ENCODE measurements at regions not wholly inside any gene's neighbourhood (a gene's known extent, or its start where the extent isn't known, plus 50 kb on each side); places are given as distances from the start of the nearest gene placed in this dataset.

DNA sequence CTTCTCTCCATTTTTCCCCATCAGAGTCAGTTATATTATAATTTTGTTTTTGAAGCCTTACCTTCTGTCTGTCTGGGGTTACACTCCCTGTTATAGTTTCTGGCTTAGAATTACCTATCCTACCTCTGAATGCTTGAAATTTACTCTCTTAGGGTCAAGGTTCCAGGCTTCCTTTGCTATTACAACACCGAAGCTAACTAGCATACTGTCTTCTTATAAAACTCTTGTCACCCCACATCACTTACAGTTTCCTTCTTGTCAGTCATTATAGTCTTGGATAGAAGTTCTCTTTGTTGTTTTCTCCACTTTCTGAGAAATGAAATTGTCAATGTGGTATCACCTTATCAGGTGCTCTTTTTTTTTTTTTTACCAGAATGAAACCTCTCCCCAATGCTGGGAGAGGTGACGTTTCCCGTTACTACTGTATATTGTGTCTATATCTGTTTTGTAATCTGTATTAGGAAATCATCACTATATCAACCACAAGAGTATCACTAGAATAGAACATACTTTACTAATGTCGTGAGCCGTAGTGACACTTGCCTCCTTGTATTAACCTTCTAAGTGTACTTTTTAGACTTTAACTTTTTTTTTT, 69.2 kb upstream of the PSMA6 start:
- DNase-seq = peak; percentile 37

GRCh38 chr14:35223927-35224326, 68.3 kb upstream of the PSMA6 start:
- DNase-seq = no peak

DNA sequence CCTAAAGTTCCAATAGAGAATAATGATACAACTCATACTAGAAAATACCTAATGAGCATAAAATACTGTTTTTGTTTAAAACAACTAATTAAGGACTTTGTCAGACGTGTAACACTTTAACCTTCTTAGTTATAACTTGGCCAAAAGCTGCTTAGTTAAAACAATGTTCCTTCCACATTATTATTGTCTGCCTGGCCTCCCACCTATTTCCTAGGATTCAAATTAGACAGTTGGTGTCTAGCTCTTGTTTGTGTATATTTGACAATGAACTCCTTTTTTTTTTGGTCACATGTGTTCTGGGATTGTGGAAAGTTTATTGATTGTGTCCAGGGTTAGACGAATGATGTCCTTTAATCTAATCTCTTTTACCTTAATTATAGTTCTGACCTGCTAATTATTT, 67.6 kb upstream of the PSMA6 start:
- no peak for DNase-seq

DNA sequence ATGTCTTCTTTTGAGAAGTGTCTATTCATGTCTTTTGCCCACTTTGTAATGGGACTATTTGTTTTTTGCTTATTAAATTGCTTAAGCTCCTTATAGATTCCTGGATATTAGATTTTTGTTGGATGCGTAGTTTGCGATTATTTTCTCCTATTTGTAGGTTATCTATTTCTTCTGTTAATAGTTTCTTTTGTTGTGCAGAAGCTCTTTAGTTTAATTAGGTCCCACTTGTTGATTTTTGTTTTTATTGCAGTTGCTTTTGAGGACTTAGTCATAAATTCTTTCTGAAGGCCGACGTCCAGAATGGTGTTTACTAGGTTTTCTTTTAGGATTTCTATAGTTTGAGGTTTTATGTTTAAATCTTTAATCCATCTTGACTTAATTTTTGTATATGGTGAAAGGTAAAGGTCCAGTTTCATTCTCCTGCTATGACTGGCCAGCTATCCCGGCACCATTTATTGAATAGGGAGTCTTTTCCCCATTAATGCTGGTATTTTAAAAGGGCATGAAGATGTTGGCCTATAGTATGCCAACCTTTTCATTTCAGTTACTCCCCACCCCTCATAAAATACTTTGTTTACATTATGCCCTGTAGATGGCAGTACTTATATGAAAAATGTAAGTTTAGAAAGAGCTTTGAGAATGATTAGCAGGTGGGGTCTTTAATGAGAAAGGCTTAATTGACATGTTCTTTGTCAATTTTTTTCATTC, 62.9 kb upstream of the PSMA6 start:
- DNase-seq = peak; percentile 56

DNA sequence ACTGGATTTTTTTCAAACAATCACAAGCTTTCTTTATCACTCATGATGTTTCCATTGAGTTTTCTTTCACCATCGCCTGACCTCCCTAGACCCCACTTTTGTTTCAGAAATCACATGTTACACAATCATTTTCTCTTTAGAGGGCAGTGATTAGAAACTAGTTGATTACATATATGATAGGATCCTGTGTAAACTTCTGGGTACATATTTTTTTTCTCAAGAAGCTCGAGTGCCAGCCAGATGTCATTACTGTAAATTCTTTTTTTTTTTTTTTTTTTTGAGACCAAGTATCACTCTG, 62.4 kb upstream of the PSMA6 start:
- DNase-seq = no peak

DNA sequence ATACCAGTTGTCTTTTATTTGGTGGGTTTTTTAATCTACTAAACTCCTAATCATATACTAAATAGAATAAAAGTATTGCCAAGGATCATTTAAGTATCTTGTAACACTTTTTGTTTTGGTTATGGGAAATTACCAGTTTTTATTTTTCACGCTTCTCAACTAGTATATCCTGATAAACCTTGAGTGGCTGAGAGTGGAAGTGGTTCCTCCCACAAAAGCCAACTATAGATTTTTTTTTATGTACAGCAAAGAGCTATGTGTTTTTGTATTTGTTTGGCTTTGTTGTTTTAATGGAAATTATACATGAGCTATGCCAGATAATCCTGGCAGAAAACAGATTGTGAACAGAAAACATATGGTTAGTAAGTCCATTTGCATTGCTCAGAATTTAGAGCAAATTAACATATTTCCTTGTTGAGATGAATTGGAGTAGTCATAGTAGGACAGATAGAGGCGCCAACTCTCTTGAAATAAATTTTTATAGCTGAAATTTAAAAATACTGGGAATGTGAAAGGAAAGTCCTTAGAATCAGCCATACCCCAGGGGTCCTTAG, 60.9 kb upstream of the PSMA6 start:
- DNase-seq = no peak

- no peak for DNase-seq
Measured at GRCh38 chr14:35234012-35234805, 58.0 kb upstream of the PSMA6 start.

- DNase-seq = no peak
Measured at GRCh38 chr14:35235840-35236239, 56.3 kb upstream of the PSMA6 start.

DNA sequence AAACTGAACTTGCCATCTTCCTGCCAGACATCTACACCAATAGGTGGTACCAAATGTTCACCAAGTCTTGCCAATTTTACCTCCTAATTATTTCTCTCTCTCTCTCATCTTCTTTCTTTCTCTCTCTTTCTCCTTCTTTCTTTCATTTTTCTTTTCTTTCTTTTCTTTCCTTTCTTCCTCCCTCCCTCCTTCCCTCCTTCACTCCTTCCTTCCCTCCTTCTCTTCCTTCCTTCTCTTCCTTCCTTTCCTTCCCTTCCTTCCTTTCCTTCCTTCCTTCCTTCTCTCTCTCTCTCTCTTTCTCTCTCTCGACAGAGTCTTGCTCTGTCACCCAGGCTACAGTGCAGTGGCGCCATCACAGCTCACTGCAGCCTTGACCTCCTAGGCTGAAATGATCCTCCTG, 55.4 kb upstream of the PSMA6 start:
- DNase-seq = no peak

- peak; percentile 5 for DNase-seq
Measured at GRCh38 chr14:35240231-35240630, 52.0 kb upstream of the PSMA6 start.

All from CD4-positive, alpha-beta T cell treated with Interleukin-17A for 1 hour (primary cell).